HG02840 (cell line): ENCODE measurements at regions not wholly inside any gene's neighbourhood (a gene's known extent, or its start where the extent isn't known, plus 50 kb on each side); places are given as distances from the start of the nearest gene placed in this dataset.

Experiments used
- ATAC-seq: cut with Tn5 transposase; IDR thresholded peaks from one replicate; pipeline ENCODE4 v1.9.1; 2021; ENCODE audit warnings: mild to moderate bottlenecking, moderate library complexity, moderate number of reproducible peaks; ENCODE audit not compliant: unreplicated experiment, low FRiP score

DNA sequence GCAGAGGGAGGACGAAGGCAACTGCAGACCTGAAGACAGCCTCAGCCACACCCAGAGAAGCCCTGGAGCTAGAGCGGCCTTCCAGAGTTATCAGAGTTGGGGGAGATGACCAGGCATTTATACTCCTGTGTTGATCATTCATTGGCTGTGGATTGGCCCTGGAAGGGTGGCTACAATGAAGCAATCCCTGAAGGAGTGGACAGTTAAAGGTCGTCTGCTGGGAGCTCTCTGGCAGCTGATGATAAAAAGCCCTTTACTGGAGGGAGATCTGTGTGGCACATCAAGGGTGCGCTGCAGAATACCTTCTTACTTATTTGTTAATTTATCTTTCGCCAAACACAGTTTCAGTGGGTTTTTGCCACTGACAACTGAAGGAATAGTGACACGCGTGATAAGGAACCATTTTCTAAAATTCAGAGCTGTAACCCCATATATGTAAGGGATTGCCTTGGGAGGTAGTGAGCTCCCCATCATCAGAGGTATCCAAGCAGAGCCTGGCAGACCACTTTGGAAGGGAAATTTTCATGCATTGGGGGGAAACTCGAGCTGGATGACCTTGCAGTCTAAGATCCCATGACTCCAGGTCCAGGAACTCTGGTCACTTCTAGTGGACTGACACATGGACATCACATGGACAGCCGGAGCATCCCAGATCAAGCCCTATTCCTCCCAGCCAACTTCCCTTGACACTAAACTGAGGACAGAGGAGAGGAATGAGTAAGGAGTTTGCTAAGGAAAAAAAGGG is 126.4 kb upstream of the GADD45A start:
- no peak for ATAC-seq

DNA sequence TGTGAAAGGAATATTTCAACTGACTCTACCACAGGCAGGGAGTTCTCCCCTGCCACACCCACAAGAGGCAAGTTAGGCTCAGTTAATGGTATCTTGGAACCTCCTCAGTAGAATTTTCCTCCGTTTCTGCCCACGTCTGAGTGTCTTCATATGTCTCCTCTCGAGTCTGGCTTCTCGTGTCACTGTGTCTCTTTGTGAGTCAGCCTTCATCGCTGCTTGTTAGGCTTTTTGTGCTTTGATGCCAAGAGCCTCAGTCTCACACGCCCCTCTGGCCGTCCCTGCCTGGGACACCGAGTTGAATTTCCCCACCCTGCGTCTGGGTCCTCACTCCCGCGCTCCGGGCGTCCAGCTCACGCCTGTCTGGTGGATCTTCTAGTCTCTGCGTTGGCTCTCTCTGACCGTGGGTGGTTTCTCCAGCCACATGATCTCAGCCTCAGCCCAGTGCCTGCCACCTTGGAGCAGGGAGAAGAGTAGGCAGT is 125.7 kb upstream of the GADD45A start:
- no peak for ATAC-seq

DNA sequence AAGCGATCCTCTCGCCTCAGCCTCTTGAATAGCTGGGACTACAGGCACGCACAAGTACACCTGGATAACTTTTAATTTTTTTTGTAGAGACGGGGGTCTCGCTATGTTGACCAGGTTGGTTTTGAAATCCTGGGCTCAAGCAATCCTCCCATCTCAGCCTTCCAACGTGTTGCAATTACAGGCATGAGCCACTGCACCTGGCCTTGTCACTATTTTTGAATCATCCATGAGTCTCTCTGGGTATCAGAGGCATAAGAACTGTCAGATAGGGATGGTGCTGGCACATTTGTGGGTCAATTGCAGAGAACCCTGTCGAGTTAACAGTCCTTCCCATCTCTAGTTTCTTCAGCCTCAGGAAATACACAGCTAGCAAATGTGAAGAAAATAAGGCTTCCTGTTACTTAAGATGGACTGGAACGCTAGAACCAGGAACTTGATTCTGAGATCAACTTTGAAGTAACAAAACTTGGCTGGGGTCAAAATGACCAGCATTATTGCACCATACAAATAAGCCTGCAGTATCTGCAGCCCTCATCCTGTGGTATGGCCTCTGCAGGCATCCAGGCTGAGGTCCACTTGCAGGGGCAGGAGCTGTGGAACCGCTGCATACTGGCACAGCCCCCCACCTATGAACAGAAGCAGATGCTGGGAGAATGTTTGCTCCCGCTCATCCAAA is 124.3 kb upstream of the GADD45A start:
- no peak for ATAC-seq

DNA sequence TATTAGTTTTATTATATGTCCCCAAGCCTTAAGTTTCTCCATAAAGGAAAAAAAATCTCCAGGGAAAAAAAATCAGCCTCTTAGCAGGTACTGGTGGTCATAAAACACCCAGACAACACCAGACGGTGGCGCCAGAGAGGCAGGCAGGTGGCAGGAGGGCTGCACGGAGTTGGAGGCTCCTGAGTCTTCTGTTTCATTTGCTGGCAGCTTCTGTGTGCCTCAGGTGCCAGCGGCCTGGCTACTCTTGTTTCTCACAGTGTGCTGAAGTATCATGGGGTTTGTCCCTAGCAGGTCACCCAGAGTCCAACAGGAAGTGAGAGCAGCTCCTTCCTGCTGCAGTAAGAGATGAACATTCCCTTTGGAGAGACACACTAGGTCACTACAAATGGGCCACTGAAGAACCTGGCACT is 123.3 kb upstream of the GADD45A start:
- peak; percentile 69 for ATAC-seq

DNA sequence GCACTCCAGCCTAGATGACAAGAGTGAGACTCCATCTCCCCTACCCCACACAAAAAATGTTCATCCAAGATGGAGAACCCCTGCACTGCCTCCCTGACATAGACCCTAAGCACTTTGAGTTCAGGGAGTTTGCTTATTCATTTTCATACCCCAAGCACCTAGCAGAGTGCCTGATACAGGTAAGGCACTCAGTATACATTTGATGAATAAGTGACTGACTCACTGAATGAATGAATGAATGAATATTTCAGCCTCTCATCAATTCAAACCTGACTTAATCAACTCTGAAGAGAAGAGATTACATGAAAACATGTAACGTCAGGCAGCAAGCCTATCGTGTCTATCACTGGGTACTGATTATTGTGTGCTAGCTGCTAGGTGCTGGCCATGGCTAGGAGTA is 121.3 kb upstream of the GADD45A start:
- ATAC-seq = no peak

DNA sequence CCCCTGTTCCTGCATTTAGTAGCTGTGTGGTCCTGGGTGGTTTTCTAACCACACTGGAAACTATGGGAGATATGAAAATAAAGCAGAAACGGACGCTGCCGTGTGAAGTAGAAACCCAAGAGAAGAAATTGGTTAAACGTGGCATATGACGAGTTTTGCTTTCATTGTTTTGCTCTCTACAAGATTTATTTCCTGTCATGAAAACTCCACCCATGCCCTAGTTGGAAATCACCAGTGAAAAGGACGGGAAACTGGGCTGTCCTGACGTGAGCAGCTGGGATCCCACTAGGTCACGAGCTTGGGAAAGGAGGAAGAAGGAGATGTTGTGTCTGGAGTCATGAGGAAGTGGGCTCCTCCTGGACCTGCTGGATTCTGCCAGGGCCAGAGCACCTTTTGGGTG is 120.8 kb upstream of the GADD45A start:
- no peak for ATAC-seq

DNA sequence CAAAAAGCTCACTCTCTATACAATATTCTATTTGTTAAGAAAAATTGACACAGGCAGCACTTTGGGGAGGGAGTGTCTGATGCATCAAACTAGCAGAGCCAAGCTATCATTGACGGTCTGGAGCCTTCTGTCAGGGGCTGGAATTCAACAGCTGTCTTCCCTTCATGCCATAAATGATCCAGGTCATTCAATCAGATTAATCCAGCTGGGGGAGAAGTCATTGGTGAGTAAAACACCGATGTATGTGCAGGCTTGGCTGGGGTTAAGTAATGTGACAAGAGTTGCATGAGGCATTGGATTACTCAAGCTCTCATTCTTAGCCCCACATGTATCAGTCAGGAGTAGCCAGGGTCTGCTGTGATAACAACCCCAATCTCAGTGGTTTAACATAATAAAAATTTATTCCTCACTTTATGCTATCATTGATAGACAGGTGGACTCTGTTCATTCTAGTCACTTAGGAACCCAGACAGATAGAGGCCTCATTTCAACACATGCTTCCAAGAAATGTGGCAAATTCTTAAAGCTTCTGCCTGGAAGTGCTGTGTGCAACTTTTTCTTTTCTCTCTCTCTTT is 118.1 kb upstream of the GADD45A start:
- ATAC-seq = no peak

DNA sequence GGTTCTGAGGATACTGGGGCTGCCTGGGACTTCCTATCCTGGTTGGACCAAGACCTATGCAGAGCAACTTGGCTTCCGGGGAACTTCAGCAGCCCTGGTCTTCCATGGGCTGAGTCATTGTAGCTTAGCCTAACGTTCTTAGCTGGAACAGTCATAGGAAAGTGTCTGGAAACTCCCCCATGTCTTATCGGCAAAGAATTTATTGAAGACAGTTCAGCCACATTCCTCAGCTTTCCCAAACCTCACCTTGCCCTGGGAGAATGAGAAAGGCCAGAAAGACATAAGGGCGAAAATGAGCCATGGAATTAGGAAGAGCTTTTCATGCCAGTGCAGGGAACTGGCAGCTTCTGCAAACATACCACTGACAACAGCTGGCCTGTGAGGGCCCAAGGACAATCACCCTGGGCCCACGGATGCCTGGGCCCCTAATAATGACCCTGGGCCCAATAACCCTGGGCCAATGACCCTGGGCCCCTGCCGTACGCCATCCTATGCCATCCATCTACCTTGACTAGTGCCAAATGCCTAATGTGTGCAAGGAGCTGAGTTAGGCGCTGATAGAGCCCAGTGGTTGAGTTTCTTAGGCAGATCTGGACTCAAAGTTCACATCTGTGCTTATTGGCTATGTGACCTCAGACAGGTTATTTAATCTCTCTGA is 114.4 kb upstream of the GADD45A start:
- no peak for ATAC-seq

DNA sequence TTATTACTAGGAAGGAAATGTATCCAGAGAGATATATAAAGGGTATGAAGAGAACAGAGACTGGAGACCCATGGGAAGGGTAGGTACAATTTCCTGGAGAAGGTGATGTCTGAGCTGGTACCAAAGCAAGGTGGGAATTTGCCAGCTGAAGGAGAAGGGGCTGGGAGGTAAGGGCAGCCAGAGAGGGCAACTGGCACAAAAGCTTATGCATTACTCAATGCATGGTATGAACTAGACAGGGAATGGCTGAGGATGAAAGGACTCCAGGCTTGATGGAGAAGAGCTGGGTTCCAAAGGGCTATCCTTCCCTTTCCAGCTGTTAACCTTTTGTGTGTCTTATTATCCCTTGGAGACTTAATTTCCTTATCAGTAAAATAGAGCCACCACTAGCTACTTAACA is 113.6 kb upstream of the GADD45A start:
- ATAC-seq = no peak

DNA sequence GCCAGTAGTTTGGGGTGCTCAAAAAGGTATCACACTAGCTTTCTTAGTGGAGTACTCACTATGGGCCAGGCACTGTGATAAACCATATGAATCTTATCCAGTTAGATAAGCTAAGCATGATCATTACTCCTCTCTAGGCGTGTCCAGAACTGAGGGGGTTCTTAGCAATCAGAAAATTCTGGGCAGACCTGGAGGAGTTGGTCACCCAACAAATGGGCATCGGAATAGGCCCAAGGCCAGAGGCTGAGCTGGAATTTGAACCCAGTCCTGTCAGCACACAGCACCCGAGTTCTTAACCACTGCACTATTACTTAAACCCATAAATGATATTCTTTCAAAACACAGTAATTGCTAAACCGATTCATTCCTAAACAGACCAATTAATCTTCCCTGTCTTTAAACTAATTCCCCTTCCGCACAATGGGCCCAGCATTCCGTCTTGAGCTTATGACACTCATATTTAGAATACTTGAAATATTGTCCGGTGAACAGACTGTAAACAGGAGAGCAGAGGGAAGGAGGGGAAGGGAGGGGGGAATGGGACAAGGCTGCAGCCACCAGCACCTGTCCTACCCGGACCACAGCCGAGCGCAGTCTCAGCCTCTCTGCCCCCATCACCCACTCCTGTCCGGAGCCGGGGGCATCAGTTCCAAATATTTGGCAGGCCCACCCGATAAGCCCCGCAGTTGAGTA is 113.0 kb upstream of the GADD45A start:
- ATAC-seq = no peak

DNA sequence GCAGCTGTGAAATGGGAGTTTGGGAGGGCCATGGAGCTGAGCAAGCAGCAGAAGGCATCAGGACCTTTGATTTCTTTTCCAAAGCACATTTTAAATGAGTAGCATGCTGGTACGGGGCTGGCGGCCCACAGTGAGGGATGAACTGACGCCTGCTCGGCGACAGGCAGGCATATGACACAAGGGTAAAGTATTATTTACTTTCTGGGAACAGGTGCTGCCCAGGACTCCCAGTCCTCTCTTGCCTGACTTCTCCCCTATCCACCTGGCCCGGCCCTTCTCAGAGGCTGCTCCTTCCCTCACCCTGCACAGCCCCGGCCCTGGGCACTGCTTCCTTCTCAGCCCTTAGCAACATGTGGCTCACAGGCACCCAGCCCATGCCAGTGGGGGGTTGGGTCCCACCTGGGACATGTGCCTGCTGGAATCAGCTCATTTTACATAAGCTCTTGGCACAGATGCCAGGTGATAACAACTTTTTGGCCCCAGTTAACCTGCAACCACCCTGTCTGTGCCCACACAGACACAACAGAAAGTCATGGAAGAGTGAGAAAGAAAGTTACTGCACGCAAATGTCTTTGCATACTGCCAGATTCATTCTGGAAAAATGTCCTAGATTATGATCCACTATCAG is 112.3 kb upstream of the GADD45A start:
- no peak for ATAC-seq

DNA sequence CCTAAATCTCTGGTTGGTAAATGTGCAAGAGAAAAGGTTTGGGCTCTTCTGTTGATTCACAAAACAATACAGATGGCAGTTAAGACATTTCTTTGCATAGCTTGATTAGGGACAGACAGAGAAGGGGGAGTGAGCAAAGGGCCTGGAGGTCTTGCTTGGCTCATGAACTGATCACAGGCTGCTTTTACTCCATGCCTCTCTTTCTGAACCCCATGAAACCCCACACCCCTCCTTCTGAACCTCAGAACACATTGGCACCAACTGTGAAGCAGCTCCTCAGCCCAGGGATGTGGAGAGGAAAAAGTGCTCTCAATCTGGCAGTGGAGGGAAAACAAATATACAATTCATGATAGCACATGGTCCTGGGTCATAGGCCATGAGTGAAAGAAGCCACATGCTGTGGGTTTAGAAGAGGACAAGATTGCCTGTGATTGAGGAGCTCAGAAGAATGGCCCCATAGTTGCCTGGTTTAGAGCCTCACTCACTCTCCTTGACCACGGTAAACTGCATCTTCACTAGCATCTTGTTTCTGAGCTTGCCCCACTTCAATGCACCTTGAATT is 111.6 kb upstream of the GADD45A start:
- ATAC-seq = no peak

DNA sequence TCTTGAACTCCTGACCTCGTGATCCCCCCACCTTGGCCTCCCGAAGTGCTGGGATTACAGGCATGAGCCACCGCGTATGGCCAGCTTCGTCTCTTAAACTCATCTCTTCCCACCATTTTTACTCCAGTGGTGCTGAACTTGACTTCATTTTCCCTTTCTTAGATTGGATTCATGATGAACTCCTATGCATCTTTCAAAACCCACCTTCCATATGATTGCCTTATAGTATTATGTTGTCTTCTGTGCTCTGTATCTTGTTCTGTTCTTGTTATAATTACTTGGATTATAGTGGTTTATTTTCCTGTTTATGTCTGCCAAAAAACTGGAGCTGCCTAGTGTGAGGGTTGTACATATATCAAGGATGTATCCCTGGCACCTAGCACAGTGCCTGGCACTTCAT is 110.8 kb upstream of the GADD45A start:
- no peak for ATAC-seq

DNA sequence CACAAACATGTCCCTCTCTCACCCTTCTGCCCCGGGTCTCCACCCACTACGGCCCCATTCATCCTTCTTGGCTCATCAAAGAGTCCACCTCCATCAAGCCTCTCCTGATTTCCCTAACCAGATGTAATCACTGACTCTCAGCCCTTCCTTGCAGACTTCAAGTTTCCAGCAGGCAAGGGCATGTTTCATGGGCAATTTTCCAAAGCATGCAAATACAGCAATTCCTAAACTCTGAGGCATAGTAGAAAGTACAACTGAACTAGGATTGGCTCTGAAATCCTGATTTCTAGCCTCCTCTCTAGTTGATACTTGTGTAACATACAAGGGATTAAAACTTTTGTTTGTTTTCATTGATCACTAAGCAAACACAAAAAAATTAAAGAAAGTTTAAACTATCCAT is 109.1 kb upstream of the GADD45A start:
- ATAC-seq = no peak

DNA sequence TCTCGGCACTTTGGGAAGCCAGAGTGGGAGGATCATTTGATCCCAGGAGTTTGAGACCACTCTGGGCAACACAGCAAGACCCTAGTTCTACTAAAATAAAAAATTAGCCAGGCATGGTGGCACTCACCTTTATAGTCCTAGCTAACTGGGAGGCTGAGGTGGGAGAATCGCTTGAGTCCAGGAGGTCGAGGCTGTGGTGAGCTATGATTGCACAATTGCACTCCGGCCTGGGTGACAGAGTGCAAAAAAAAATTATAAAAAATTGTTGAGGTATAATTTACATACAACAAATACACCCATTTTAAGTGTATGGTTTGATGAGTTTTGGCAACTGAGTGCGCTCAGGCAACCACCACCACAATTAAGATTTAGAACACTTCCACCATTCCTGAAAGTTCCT is 108.5 kb upstream of the GADD45A start:
- ATAC-seq = no peak

DNA sequence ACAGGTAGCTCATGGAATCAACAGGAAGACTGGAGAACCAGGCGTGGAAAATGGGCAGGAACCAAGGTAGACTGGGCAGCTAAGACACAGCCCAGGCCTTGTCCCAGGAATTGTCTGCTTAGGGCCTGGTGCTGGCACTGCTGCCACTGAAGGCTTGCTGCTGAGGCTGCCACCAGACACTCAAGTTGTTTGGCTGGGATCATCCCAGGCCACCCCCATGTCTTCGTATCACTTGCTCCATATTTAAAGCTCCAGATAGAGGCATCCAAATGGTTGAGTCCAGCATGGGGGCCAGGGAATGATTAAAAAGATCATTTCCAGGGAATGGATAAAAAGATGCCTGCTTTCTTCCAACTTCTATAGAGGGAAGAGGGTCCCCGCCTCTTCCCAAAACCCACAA is 107.4 kb upstream of the GADD45A start:
- no peak for ATAC-seq

DNA sequence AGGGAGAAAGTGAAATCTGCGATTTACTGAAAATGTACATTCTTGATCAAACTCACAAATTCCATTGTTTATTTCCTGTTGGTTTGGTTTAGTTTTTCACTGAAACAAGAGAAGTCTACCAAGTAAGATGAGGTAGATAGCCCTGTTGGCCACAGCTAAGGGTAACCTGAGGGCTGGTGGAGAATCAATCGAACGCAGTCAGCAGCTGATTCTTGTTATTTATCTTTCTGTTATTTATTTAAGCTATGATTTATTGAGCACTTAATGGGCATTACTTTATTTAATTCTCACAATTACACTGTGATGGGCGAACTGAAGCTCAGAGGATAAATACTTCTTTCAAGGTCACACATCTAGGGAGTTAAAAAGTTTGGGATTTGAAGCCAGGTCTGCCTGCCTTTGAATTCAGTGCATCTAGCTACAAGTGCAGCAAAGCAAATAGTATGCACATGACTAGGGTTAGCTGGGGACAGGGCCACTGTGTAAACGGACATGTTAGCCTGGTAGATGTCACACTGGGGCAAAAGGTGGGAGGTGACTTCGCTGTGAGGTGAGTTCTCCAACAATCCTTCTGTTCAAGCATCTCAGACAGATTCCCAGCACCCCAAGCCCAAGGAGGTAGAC is 106.5 kb upstream of the GADD45A start:
- ATAC-seq = no peak

DNA sequence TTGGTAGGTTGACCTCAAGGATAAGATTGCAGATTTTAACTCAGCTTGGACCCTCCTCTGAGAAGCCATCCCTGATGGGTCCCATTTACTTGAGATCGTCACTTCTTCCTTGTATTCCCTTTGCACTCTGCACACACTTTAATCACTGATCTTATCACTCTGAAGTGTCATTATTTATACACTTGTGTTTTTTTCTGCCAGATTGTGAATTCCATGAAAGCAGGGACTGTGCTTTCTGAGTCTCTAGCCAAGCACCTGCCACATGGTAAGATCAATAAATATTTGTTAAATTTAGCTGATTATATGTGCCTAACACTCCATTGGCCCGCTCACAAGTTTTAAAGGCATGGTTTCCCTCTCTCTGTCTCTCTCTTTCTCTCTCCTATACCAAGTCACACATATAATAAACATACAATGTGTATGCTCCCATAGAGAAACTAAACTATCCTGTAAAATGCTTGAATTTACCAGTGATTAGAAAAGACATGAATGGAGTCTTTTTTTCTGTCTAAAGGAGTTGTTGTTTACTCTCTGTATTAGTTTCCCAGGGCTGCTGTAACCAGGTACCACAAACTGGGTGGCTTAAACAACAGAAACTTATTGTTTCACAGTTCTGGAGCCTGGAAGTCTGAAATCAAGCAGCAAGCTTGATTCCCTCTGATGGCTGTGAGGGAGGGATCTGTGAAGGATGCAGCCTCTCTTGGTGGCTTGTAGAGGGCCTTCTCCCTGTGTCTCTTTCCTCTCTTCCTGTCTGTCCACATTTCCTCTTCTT is 105.2 kb upstream of the GADD45A start:
- ATAC-seq = no peak
